ENCODE measurements at regions not wholly inside any gene's neighbourhood (a gene's known extent, or its start where the extent isn't known, plus 50 kb on each side); places are given as distances from the start of the nearest gene placed in this dataset.

GRCh38 chr16:87060034-87060986 lies 256.9 kb downstream of the C16orf95 start:
- DNase-seq = no peak

DNA sequence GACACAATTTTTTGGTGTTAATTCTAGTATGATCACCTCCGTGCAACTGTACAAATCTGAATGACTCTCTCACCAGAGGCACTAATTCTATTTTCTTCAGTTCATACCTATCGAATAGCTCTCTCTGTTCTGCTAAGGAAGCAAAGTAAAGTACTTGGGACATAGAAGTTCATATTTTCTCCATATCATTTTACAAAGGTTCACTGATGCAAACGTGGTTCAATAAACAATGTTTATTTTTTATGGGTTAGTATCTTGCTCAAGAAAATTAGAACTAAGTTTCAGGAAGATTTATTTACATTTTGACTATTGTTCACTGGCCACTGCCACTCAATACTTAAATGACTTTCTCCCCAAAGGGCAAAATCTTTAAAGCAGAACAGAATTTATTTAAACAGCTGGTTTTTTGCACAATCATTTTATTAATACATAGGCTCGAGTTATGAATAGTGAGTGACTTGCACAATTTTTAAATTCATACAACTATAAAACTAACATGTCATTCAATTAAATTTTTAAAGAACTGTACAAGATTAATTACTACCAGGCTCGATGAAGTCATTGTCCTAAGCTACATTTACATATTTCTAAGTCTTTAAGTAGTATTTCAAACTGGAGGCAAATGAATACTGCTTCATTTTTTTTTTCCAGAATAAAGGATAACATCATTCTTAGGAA lies 255.8 kb downstream of the C16orf95 start:
- no peak for DNase-seq

DNA sequence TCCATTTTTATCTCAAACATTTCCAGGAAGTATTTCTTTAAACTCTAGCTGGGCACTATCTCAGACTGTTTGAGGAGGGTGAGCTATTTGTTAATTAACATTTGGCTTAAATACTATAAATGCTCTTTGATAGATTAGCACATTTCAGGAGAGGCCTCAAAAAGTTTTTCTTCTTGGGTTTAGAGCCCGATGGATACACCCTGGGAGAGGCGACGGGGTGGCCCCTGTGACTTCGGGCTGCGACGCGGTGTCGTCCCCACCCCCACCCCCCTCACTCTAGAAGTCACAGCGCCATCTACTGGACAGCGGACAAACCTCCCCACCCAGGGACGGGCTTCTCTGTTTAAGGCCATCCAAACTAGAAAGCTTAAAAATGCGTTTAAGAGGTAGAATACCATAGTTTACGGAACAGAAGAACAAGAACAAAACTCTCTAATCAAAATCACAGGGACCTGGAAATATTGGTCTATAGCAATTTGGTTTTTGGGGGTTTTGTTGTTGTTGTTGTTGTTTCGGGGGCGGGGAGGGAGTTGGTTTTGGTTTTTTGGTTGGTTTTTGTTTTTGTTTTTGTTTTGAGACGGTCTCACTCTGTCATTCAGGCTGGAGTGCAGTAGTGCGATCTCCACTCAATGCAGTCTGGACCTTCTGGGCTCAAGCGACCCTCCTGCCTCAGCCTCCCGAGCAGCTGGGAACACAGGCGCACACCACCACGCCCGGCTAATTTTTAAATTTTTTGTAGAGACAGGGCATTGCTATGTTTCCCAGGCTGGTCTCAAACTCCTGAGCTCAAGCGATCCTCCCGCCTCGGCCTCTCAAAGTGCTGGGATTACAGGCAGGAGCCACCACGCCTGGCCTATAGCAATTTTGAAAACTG lies 254.4 kb downstream of the C16orf95 start:
- DNase-seq = peak; percentile 61

DNA sequence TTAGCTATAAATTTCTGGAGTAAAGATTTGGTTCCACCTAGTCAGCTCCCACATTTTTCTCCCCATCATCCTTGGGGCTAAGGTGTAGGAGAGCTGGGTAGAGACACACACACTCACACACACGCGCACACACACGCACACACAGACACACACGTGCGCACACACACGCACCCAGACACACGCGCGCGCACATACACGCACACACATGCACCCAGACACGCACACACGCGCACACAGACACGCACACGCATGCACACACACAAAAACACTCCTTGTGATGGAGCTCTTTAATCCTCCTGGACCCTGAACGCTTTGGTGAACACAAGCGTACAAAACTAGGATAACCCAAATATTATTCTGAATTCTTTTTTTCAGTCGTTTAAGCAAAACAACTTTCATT lies 253.6 kb downstream of the C16orf95 start:
- no peak for DNase-seq

DNA sequence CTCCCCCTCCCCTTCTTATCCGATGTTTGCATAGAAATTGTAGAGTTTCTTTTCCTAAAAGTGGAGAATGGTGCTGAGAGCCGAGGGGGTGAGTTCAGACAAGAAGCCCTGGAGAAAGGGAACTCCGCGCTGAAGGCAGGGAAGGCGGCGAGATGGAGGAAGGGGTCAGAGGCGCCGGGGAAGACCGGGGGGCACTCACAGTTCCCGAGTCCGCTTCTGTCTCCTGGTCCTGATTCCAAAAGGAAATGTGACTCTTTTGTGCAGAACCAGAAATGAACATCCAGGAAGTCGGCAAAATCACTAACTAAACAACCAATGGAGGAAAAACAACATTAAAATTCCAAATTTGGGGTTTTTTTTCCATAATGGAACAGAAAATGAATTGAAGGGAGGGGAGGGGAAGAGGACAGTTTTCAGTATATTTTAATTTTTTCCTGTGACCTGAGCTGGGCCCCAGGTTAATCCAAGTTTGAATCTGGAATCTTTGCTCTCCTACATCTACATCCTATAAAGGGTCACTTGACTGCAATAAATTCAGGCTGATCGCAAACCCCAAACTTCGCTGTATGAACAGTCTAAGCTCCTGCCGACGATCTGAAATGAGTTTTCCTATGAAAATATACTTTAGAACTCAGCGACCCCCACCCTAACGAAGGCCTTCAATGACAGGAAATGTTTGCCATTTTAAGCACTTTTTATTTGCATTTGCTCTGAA lies 252.3 kb downstream of the C16orf95 start:
- no peak for DNase-seq

GRCh38 chr16:87065446-87066132 lies 251.6 kb downstream of the C16orf95 start:
- DNase-seq = no peak

- DNase-seq = no peak
Observed at GRCh38 chr16:87066133-87067002, 250.8 kb downstream of the C16orf95 start.

DNA sequence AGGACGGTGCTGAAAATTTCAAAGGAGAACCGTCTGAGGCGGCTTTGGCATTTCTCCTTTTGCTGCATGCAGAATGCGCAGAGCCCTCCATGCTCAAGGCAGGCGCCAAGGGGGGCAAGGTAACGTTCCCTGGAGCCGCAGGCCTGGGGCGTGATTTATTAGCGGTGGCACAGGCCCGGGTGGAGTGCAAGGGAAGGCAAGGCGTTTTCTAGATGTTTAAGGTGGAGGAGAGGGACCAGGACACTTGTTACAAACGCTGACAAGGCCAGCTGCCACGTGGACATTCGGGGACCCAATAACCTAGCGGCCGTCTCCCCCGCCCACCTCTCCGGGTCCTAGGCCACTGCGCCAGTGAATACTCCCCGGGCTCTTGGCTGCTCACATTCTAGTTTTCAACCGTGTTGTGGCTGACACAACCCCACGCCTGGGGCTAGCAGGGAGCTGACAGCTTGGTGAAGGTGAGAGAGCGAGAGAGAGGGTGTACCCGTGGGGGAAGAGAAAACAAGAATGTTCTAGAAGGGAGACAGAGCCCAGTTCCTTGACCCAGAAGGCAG lies 250.1 kb downstream of the C16orf95 start:
- DNase-seq = no peak

GRCh38 chr16:87067836-87068761 lies 249.1 kb downstream of the C16orf95 start:
- no peak for DNase-seq

- DNase-seq = no peak
Observed at GRCh38 chr16:87068762-87069150, 248.4 kb downstream of the C16orf95 start.

- DNase-seq = no peak
Observed at GRCh38 chr16:87070657-87071056, 246.5 kb downstream of the C16orf95 start.

DNA sequence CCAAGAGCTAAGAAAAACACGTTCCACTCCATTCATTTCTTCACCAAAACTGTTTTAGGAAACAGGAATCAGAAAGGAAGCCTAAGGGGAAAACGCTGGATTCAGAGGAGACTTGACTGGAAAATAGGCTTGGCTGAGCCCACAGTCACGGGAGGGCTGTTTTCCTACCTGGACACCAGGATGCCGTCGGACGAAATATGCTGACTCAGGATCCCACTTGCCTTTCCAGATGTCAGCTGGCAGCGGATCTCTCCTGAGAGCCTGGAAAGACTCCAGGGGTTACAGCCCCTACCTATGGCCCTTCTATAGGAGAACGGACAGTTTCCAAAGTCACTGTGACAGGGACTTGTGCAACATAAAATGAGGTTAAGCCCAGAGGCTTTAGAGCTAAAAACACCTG lies 245.1 kb downstream of the C16orf95 start:
- DNase-seq = no peak

GRCh38 chr16:87074641-87075318 lies 242.4 kb downstream of the C16orf95 start:
- no peak for DNase-seq

GRCh38 chr16:87075319-87075860 lies 241.8 kb downstream of the C16orf95 start:
- no peak for DNase-seq

DNA sequence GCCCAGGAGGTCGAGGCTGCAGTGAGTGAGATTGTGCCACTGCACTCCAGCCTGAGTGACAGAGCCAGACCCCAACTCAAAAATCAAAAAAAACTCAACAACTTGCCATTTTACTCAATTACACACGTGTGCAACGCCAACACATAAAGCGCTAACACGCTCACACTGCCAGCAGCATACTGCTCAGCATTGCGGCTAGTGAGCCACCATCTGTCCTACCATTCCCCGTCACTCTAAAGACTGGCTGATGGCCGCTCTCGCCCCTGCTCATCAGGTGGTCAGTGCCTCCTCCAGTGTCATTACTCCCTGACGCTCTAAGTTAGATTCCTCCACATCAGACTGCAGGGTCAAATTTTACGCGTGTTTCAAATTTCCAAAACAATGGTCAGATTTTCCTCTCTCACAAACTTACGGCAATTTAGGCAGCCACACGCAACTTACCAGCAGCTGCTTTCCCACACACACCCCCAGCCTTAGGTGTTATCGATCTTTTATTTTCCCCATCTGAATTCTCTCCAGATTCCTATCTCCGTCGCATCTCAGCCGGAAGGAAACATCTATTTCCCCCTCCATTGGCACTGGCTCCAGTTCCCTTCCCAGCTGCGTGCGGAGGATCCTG lies 240.8 kb downstream of the C16orf95 start:
- DNase-seq = no peak

DNA sequence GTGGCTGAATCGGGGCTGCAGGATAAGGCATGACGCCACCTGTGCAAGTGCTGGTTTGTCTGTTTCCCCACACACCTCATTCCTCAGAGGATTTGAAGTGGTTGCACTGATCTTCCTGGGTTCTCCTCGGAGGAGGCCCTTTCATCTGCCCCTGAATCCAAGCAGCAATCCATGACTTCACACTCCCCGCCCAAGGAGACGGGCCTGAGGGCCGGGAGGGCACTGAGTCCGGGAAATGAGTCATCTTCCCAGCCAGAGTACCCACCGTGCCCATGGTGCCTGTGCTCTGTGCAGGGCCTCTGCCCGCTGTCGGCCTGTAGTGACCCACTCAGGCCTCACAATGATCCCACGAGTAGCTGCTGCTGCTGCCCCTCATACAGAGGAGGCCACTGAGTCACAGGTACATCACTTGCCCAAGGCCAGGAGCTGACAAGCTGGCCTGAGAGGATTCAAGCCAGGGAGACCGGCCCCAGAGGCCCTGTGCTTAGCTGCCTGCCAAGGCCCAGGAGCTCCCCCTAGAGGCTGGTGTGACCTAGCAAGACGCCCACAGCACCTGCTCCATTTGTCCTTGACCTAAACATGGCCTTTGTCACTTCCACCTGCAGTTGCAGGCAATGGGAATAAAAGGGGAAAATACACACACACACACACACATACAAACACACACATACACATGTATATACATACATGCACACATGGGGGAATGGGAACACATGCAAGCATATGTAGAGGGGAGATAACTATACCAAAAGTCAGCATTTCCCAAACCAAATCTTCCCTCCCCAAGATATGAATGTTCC lies 240.0 kb downstream of the C16orf95 start:
- DNase-seq = no peak

DNA sequence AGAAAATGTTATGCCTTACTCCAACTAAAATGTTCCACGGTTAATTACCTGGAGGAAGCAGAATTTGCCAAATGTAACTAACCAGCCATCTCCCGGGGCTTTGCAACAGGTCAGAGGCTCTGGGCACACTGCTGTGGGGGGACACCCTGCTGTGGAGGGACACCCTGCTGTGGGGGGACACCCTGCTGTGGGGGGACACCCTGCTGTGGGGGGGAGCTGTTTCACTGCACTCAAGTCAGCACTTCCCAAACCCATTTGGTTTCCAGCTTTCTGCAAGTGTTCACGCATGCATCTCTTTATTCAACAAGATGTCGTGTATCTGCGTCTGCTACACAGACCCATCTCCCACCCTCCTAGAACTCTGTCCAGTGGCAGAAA lies 239.5 kb downstream of the C16orf95 start:
- DNase-seq = no peak
